ENCODE measurements at regions not wholly inside any gene's neighbourhood (a gene's known extent, or its start where the extent isn't known, plus 50 kb on each side); places are given as distances from the start of the nearest gene placed in this dataset.

DNA sequence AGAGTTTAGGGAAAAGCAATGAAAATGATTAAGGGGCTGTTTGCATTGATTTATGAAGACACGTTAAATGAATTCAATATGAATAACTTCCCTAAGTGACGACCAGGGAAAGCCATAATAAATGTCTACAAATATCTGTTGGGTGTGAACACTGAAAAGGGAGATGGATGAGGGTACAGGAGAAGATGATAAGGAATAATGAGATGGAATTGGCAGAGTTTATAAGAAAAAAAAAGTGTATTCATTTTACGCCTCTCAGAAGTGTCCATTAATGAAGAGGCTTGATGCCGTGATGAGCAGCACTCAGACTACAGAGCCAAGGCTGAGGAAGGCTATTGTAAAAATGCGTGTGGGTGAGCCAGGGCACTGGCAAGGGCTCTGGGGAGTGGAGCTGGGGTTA, 346.7 kb upstream of the AKR1E2 start:
- TF ChIP-seq, protein P1, sequence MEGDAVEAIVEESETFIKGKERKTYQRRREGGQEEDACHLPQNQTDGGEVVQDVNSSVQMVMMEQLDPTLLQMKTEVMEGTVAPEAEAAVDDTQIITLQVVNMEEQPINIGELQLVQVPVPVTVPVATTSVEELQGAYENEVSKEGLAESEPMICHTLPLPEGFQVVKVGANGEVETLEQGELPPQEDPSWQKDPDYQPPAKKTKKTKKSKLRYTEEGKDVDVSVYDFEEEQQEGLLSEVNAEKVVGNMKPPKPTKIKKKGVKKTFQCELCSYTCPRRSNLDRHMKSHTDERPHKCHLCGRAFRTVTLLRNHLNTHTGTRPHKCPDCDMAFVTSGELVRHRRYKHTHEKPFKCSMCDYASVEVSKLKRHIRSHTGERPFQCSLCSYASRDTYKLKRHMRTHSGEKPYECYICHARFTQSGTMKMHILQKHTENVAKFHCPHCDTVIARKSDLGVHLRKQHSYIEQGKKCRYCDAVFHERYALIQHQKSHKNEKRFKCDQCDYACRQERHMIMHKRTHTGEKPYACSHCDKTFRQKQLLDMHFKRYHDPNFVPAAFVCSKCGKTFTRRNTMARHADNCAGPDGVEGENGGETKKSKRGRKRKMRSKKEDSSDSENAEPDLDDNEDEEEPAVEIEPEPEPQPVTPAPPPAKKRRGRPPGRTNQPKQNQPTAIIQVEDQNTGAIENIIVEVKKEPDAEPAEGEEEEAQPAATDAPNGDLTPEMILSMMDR (IDR thresholded peaks at IDR 0.05) = no peak
- no peak for TF ChIP-seq POLR2A (IDR thresholded peaks at IDR 0.05)
